MCF 10A (cell line): ENCODE measurements at regions not wholly inside any gene's neighbourhood (a gene's known extent, or its start where the extent isn't known, plus 50 kb on each side); places are given as distances from the start of the nearest gene placed in this dataset.

ENCODE experiments used
- BruUV-seq: library from RNA; stranded (reverse); fragments of 400-500 nt; replicated peaks from 2 replicates; lab custom pipeline; 2021; lab: Mats Ljungman, UMichigan
- CTCF ChIA-PET: fragments of 300-600 bp; sonication (Branson Sonifier 250); formaldehyde crosslinking; extraction: SDS; loops from one replicate; lab custom pipeline; 2021; ENCODE audit warnings: antibody characterized with exemption, inconsistent platforms; lab: Yijun Ruan, JAX
- POLR2A ChIA-PET: fragments of 300-600, 350-650 bp; sonication (Branson Sonifier 250); formaldehyde crosslinking; extraction: SDS; loops from one replicate; lab custom pipeline; 2020; ENCODE audit warnings: antibody characterized with exemption, inconsistent platforms; lab: Yijun Ruan, JAX
- DNase-seq: peaks from one replicate; pipeline ENCODE4 v3.0.0-alpha.2; 2018; ENCODE audit not compliant: unreplicated experiment
- H3K27ac Mint-ChIP-seq: one replicate; pipeline ENCODE4 v1.8.0; 2022; ENCODE audit warnings: mild to moderate bottlenecking, low read depth, mixed read lengths; ENCODE audit not compliant: unreplicated experiment
- H3K27me3 Mint-ChIP-seq: one replicate; pipeline ENCODE4 v1.8.0; 2022; ENCODE audit warnings: mixed read lengths; ENCODE audit not compliant: insufficient read depth, unreplicated experiment
- H3K36me3 Mint-ChIP-seq: one replicate; pipeline ENCODE4 v1.8.0; 2022; ENCODE audit warnings: mild to moderate bottlenecking, moderate library complexity, mixed read lengths; ENCODE audit not compliant: insufficient read depth, unreplicated experiment
- H3K4me1 Mint-ChIP-seq: one replicate; pipeline ENCODE4 v1.8.0; 2022; ENCODE audit warnings: mixed read lengths; ENCODE audit not compliant: insufficient read depth, unreplicated experiment
- H3K4me3 Mint-ChIP-seq: one replicate; pipeline ENCODE4 v1.8.0; 2022; ENCODE audit warnings: mild to moderate bottlenecking, moderate library complexity, mixed read lengths; ENCODE audit not compliant: unreplicated experiment
- H3K9me3 Mint-ChIP-seq: one replicate; pipeline ENCODE4 v1.8.0; 2022; ENCODE audit warnings: mixed read lengths; ENCODE audit not compliant: unreplicated experiment
- CTCF ChIP-seq: fragments of 200-600 bp; IDR thresholded peaks from one replicate; pipeline ENCODE4 v1.8.0; 2022; ENCODE audit warnings: antibody characterized with exemption, mild to moderate bottlenecking; ENCODE audit not compliant: unreplicated experiment
- intact Hi-C: fragments of 100-400 bp; cut with micrococcal nuclease; formaldehyde crosslinking; loops from 2 replicates; pipeline ENCODE4 v1.14.1; 2022

- no peaks in the 10 kb centered on the region for H3K36me3 Mint-ChIP-seq
- no peaks in the 10 kb centered on the region for H3K27me3 Mint-ChIP-seq
- H3K4me3 Mint-ChIP-seq = no peak overlapping the region
- no peak for DNase-seq
- TF ChIP-seq CTCF = no peak
- H3K27ac Mint-ChIP-seq = no peak overlapping the region
- intact Hi-C loops = no loop called here
- CTCF ChIA-PET = interaction anchor here (0.6 kb wide), 2 partner anchors 217 to 1087 kb away, joined by 3 read pairs; no protein-coding TSS in a partner anchor
- H3K4me1 Mint-ChIP-seq = no peaks in the 10 kb centered on the region
- no TSS peak for BruUV-seq
- POLR2A ChIA-PET = no interaction called here
- H3K9me3 Mint-ChIP-seq = no peaks in the 10 kb centered on the region
These were observed 213.4 kb upstream of the ARSJ start for GRCh38 chr4:114192854-114193253.

- intact Hi-C loops = no loop called here
- ChIA-PET POLR2A (no interaction called here), CTCF (interaction anchor here (0.6 kb wide), 1 partner anchor 55 kb away, joined by 3 read pairs; no protein-coding TSS in a partner anchor)
- Mint-ChIP-seq H3K36me3 (no peaks in the 10 kb centered on the region), H3K4me3 (no peak overlapping the region), H3K27ac (no peak overlapping the region), H3K4me1 (no peaks in the 10 kb centered on the region), H3K27me3 (no peaks in the 10 kb centered on the region), H3K9me3 (no peaks in the 10 kb centered on the region)
- no TSS peak for BruUV-seq
- no peak for DNase-seq
- TF ChIP-seq CTCF = no peak
These were observed 214.4 kb upstream of the ARSJ start for GRCh38 chr4:114193624-114194399.

DNA sequence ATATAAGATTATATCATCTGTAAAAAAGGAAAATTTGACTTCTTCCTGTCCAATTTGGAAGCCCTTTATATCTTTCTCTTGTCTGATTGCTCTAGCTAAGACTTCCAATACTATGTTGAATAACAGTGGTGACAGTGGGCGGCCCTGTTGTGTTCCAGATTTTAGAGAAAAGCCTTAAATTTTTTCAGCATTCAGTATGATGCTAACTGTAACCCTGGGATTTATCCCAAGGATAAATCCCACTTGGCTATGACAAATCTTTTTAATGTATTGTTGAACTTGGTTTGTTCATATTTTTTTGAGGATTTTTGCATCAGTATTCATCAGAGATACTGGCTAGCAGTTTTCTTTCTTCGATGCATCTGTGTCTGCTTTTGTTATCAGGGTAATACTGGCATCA is 217.2 kb upstream of the ARSJ start:
- no peaks in the 10 kb centered on the region for H3K9me3 Mint-ChIP-seq
- no peak for DNase-seq
- BruUV-seq = no TSS peak
- H3K4me1 Mint-ChIP-seq = no peaks in the 10 kb centered on the region
- H3K36me3 Mint-ChIP-seq = no peaks in the 10 kb centered on the region
- H3K27me3 Mint-ChIP-seq = no peaks in the 10 kb centered on the region
- intact Hi-C loops = no loop called here
- no peak overlapping the region for H3K27ac Mint-ChIP-seq
- ChIA-PET CTCF (no interaction called here), POLR2A (no interaction called here)
- no peak overlapping the region for H3K4me3 Mint-ChIP-seq
- no peak for TF ChIP-seq CTCF

DNA sequence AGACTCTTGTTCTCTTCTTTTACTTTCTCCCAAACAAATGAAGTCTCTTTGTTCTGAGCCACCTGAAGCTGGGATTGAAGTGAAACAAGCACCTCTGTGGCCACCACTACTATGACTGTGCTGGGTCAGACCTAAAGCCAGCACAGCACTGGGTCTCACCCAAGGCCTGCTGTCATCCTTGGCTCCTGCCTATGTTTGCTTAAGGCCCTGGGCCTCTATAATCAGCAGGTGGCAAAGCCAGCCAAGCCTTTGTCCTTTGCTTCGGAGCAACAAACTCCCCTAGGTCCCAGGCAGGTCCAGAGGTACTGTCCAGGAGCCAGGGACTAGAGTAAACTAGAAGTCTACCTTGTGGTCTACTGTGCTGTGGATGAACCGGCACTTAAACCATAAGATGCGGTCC is 220.6 kb upstream of the ARSJ start:
- Mint-ChIP-seq H3K36me3 (no peaks in the 10 kb centered on the region), H3K4me3 (no peak overlapping the region), H3K27me3 (no peaks in the 10 kb centered on the region), H3K9me3 (no peaks in the 10 kb centered on the region), H3K27ac (no peak overlapping the region), H3K4me1 (no peaks in the 10 kb centered on the region)
- POLR2A ChIA-PET = no interaction called here
- intact Hi-C loops = loop anchor here (10.0 kb wide), 1 partner anchor 175 kb away; no protein-coding TSS in a partner anchor
- no peak for TF ChIP-seq CTCF
- CTCF ChIA-PET = no interaction called here
- DNase-seq = no peak
- no TSS peak for BruUV-seq
